GM21423 (cell line): ENCODE measurements at regions not wholly inside any gene's neighbourhood (a gene's known extent, or its start where the extent isn't known, plus 50 kb on each side); places are given as distances from the start of the nearest gene placed in this dataset.

Experiments used
- ATAC-seq: cut with Tn5 transposase; IDR thresholded peaks from one replicate; pipeline ENCODE4 v1.9.1; 2021; ENCODE audit warnings: mild to moderate bottlenecking, moderate library complexity; ENCODE audit not compliant: unreplicated experiment

- ATAC-seq: no peak
Observed at GRCh38 chr20:42020316-42020715, 402.1 kb upstream of the CHD6 start.

GRCh38 chr20:42018979-42019378, 400.8 kb upstream of the CHD6 start:
- no peak for ATAC-seq

DNA sequence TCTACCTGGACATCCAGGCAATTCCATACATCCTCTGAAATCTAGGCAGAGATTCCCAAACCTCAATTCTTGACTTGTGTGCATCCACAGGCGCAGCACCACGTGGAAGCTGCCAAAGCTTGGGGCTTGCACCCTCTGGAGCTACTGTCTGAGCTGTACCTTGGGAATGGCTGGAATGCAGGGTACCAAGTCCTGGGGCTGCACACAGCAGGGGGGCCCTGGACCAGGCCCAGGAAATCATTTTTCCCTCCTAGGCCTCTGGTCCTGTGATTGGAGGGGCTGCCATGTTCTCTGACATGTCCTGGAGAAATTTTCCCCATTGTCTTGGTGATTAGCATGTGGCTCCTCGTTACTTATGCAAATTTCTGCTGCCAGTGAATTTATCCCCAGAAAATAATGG, 391.9 kb upstream of the CHD6 start:
- no peak for ATAC-seq

GRCh38 chr20:42007251-42007650, 389.1 kb upstream of the CHD6 start:
- no peak for ATAC-seq

- no peak for ATAC-seq
Observed at GRCh38 chr20:42005211-42005610, 387.0 kb upstream of the CHD6 start.

- ATAC-seq: no peak
Observed at GRCh38 chr20:42003380-42003779, 385.2 kb upstream of the CHD6 start.

GRCh38 chr20:41998539-41999341, 380.6 kb upstream of the CHD6 start:
- no peak for ATAC-seq

DNA sequence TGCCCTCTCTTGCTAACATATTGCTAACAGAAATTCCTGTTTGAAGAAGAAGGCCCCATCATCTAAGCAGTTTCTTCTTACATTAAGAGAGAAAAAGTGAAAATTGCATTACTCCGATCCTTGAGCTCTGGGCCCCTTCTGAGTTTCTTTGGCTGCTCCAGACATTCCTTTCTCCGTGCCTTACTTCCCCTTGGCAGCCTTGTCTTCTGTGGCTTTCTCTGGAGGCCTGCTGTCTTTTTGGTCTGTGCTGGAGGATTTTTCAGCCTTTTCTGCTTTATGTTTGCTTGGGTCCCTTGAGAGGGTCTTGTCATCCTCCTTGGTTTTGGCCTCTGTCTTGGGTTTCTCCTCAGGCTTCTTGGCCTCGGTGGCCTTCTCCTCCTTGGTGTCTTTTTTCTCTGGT, 378.8 kb upstream of the CHD6 start:
- ATAC-seq: no peak

- no peak for ATAC-seq
Observed at GRCh38 chr20:41992481-41992880, 374.3 kb upstream of the CHD6 start.

DNA sequence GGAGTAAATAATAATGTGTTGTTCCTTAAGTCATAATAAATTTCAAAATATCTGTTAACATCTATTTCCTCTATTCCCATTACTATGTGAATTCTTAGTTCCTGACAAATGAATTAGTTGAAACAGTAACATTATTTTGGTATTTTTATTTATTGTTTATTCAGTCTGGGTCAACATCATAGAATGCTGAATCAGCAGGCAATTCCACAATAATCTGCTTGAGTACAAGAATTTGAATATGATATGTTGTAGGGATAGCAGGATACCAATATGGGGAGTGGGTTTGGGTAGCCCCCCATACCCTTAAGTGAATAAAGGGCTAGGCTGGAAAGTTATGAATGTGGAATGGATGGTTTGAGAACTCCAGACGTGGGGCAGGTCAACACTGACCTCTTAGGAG, 373.2 kb upstream of the CHD6 start:
- ATAC-seq: no peak

DNA sequence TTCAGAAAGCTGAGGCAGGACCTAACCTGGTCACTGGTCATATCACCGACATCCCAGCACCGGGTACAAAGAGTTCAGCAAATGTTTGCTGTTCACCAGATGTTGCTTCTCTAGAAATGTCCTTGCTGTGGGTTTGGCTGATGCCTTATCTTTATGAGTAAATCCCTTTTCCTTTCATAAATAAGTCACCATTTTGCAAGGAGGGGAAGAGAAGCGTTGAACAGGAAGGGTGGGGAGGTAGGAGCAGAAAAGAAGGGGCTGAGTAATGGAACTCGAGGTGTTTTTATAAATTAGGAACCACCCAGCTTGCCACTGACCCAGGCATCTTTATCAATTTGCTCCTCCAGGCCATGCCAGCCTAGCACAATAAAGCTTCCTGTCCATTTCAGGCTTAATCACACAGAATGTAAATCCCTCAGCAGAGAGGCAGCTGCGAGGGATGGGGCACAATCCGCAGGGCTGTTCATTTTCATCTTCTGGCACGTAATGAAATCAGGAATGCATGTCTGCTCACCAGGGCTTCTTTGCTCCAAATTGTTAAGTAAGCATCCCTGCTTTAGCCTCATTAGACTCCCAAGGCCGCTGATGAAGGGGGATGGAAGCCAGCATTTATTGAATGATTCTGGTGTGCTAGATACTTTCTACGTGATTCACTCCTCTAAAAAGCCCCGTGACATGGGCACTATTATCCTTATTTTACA, 371.9 kb upstream of the CHD6 start:
- no peak for ATAC-seq

DNA sequence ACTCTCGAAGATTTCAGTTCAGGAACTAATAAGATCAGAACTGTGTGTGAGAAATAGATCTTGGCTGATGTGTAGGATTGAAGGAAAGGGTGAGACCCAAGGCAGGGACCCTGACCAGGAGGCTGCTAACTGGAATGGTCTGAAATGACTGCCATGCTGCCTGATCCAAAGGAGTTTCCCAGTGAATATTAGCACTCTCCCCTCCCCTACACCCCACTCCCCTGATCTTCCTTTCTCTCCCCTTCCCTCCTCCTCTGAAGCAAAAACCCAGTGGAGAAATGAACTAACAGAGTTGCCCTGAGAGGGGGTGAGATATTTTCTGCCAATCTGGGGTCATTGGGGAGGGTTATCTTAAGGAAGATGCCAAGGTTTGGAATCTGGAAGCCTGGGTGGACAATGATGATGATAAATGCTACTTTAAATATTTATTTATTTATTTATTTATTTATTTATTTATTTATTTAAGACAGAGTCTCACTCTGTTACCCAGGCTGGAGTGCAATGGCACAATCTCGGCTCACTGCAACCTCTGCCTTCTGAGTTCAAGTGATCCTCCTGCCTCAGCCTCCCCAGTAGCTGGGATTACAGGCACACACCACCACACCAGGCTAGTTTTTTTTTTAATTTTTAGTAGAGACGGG, 371.0 kb upstream of the CHD6 start:
- ATAC-seq: no peak

DNA sequence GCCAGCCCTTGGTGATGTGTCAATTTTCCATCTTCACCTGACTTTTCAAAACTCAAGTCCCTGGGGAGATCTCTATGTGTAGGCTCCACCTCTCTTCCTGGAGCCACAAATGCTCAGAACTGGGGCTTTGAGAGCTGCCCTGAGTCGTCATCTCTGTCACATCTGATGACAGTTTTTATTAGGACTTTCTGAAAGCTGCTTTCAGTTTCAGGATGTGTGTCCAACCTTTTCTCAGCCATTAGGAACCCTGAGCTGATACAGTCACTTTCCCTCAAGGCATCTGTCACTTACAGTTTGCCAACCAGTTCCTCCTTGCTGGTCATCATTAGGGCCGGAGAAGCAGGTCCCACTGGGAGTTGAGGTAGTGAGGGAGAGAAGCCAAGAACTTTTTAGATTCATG, 365.9 kb upstream of the CHD6 start:
- no peak for ATAC-seq

GRCh38 chr20:41983159-41983558, 365.0 kb upstream of the CHD6 start:
- no peak for ATAC-seq

- ATAC-seq: no peak
Observed at GRCh38 chr20:41981746-41982145, 363.6 kb upstream of the CHD6 start.

- ATAC-seq: no peak
Observed at GRCh38 chr20:41978875-41979274, 360.7 kb upstream of the CHD6 start.

GRCh38 chr20:41978246-41978790, 360.1 kb upstream of the CHD6 start:
- no peak for ATAC-seq

GRCh38 chr20:41969656-41970055, 351.5 kb upstream of the CHD6 start:
- no peak for ATAC-seq

DNA sequence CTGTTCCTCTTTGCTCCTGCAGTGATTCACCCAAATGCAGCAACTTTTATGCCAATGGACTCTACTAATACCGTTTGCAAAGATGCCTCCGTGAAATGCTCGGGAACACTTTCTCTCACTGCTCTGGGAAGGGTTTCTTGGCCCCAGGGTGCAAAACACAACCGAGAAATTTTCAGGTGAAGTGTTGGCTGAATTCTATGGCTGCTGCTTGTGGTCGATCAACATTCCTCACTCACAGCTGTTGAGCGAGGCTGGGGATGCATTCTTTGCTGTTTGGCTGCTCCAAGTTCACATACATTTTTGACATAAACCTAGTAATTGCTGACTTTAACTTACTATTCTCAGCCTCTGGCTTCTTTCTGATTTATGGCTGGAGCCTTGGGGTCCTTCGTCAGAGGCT, 342.0 kb upstream of the CHD6 start:
- ATAC-seq: no peak

GRCh38 chr20:41958391-41958790, 340.2 kb upstream of the CHD6 start:
- ATAC-seq: no peak

- no peak for ATAC-seq
Observed at GRCh38 chr20:41956338-41957074, 338.3 kb upstream of the CHD6 start.
